Trophoblast cell (in vitro differentiated cells and primary cell): ENCODE measurements at regions not wholly inside any gene's neighbourhood (a gene's known extent, or its start where the extent isn't known, plus 50 kb on each side); places are given as distances from the start of the nearest gene placed in this dataset.

Experiments
- DNase-seq, 2 donors: peaks; one replicate each; pipeline ENCODE4 v3.0.0-alpha.2; 2016
- H2AFZ ChIP-seq: 2 replicates; pipeline ENCODE4 v1.6.1; 2013; ENCODE audit warnings: low read length, moderate library complexity, mild to moderate bottlenecking; ENCODE audit not compliant: insufficient read depth, poor library complexity
- H2AK5ac ChIP-seq: 2 replicates; pipeline ENCODE4 v1.6.1; 2013; ENCODE audit warnings: mild to moderate bottlenecking, low read length
- H2BK120ac ChIP-seq: 2 replicates; pipeline ENCODE4 v1.6.1; 2013; ENCODE audit warnings: low read length, mild to moderate bottlenecking, moderate library complexity; ENCODE audit not compliant: insufficient read depth, poor library complexity
- H2BK12ac ChIP-seq: 2 replicates; pipeline ENCODE4 v1.6.1; 2013; ENCODE audit warnings: mild to moderate bottlenecking, low read length, moderate library complexity
- H2BK5ac ChIP-seq: 2 replicates; pipeline ENCODE4 v1.6.1; 2013; ENCODE audit warnings: low read length, low read depth, moderate library complexity, mild to moderate bottlenecking; ENCODE audit not compliant: poor library complexity
- H3K14ac ChIP-seq: 2 replicates; pipeline ENCODE4 v1.6.1; 2013; ENCODE audit warnings: mild to moderate bottlenecking, low read length
- H3K18ac ChIP-seq: 2 replicates; pipeline ENCODE4 v1.6.1; 2013; ENCODE audit warnings: mild to moderate bottlenecking, low read length
- H3K23ac ChIP-seq: 2 replicates; pipeline ENCODE4 v1.6.1; 2013; ENCODE audit warnings: low read length
- H3K27ac ChIP-seq: 2 replicates; pipeline ENCODE4 v1.5.1; 2013; ENCODE audit warnings: low read depth, mild to moderate bottlenecking, inconsistent platforms, low read length, moderate library complexity
- H3K27me3 ChIP-seq: 2 replicates; pipeline ENCODE4 v1.6.1; 2013; ENCODE audit warnings: inconsistent platforms, mild to moderate bottlenecking, low read length, moderate library complexity; ENCODE audit not compliant: insufficient read depth
- H3K36me3 ChIP-seq, 2 experiments: 1 replicate in 1 of 2; 2 replicates in 1 of 2; pipeline ENCODE4 v1.6.1; 2013; ENCODE audit warnings: low read length in 2 of 2, mild to moderate bottlenecking in 2 of 2, moderate library complexity in 1 of 2; ENCODE audit not compliant: insufficient read depth in 2 of 2, control insufficient read depth in 1 of 2
- H3K4ac ChIP-seq: 2 replicates; pipeline ENCODE4 v1.6.1; 2013; ENCODE audit warnings: low read depth, mild to moderate bottlenecking, low read length, moderate library complexity
- H3K4me1 ChIP-seq, 2 experiments: 1 replicate in 1 of 2; 2 replicates in 1 of 2; pipeline ENCODE4 v1.6.1; 2013; ENCODE audit warnings: low read length in 2 of 2, mild to moderate bottlenecking in 2 of 2, moderate library complexity in 1 of 2; ENCODE audit not compliant: insufficient read depth in 2 of 2, control insufficient read depth in 1 of 2
- H3K4me2 ChIP-seq: 2 replicates; pipeline ENCODE4 v1.6.1; 2013; ENCODE audit warnings: inconsistent platforms, mild to moderate bottlenecking, low read length, moderate library complexity
- H3K4me3 ChIP-seq: 2 replicates; pipeline ENCODE4 v1.5.1; 2013; ENCODE audit warnings: mild to moderate bottlenecking, low read depth, low read length, inconsistent platforms
- H3K79me1 ChIP-seq: one replicate; pipeline ENCODE4 v1.6.1; 2013; ENCODE audit warnings: low read length
- H3K79me2 ChIP-seq: 2 replicates; pipeline ENCODE4 v1.6.1; 2013; ENCODE audit warnings: low read length, mild to moderate bottlenecking; ENCODE audit not compliant: control insufficient read depth, insufficient read depth, poor library complexity
- H3K9ac ChIP-seq: 2 replicates; pipeline ENCODE4 v1.6.1; 2013; ENCODE audit warnings: mild to moderate bottlenecking, low read length
- H3K9me3 ChIP-seq: 2 replicates; pipeline ENCODE4 v1.6.1; 2013; ENCODE audit warnings: low read depth, mild to moderate bottlenecking, control low read depth, inconsistent platforms, low read length; ENCODE audit not compliant: insufficient read depth
- H4K12ac ChIP-seq: 2 replicates; pipeline ENCODE4 v1.6.1; 2013; ENCODE audit warnings: low read depth, mild to moderate bottlenecking, low read length, moderate library complexity
- H4K8ac ChIP-seq: 2 replicates; pipeline ENCODE4 v1.6.1; 2013; ENCODE audit warnings: low read depth, mild to moderate bottlenecking, low read length, moderate library complexity
- H4K91ac ChIP-seq: one replicate; pipeline ENCODE4 v1.6.1; 2013; ENCODE audit warnings: low read depth, mild to moderate bottlenecking, low read length, moderate library complexity
- WGBS: extraction: QIAGEN DNeasy Blood & Tissue Kit; methylation state at CpG from one replicate; pipeline ENCODE4 v1.1.7; 2013; ENCODE audit warnings: missing lambda C conversion rate; ENCODE audit not compliant: insufficient read length, insufficient coverage; ENCODE audit errors: extremely low coverage; 5-methylcytosine and 5-hydroxymethylcytosine counted together

DNA sequence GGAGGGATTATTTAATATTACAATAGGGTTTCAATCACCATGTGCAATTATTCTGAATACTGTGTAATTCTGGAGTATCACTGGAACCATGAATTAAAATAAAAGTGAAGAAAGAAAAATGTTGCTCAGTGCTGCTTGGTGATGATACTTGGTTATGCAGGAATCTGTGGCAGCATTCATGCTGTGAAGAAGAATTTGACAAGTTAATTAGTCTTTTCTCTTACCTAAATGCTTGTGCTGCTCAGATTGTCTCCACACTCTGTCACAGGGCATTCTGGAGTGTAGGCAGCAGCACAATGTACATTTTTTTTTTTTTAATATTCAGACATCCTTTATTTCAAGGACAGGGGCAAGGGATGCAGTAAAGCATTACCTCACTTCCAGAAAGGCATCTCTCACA lies 749.3 kb upstream of the CADM2 start:
- no peak overlapping the region for H3K9ac ChIP-seq
- H3K4me1 ChIP-seq: no peaks in the 10 kb centered on the region
- H3K14ac ChIP-seq: no peak overlapping the region
- no peaks in the 10 kb centered on the region for H3K9me3 ChIP-seq
- H3K27me3 ChIP-seq: no peaks in the 10 kb centered on the region
- H2BK5ac ChIP-seq: no peak overlapping the region
- H4K8ac ChIP-seq: no peak overlapping the region
- H2AFZ ChIP-seq: no peak overlapping the region
- H3K4ac ChIP-seq: no peak overlapping the region
- no peak overlapping the region for H4K12ac ChIP-seq
- no peaks in the 10 kb centered on the region for H3K36me3 ChIP-seq
- no peak overlapping the region for H4K91ac ChIP-seq
- DNase-seq: no peak
- H2AK5ac ChIP-seq: no peak overlapping the region
- no peak overlapping the region for H2BK120ac ChIP-seq
- H3K27ac ChIP-seq: no peak overlapping the region
- no peak overlapping the region for H2BK12ac ChIP-seq
- H3K18ac ChIP-seq: no peak overlapping the region
- H3K4me3 ChIP-seq: no peak overlapping the region
- H3K79me2 ChIP-seq: no peaks in the 10 kb centered on the region
- H3K23ac ChIP-seq: no peak overlapping the region
- H3K79me1 ChIP-seq: no peaks in the 10 kb centered on the region
- H3K4me2 ChIP-seq: no peak overlapping the region

DNA sequence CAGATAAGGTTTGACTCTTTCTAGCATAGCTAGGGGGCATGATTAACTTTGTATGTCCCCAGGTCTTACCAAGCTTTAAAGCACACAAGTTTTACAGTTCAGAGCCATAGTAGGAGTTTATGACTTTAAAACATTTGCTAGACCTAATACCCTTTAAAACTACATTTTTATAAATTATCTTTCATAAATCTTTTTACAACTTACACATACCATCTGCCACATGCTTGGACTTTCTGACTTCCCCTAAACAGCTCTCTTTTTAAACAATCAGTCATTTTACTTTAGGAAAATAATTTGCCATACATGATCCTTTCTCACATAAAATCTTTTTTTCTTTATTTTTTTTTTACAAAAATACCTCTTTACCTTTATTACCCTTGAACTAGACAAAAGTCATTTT lies 735.3 kb upstream of the CADM2 start:
- H3K27me3 ChIP-seq: no peaks in the 10 kb centered on the region
- H3K14ac ChIP-seq: no peak overlapping the region
- H2AFZ ChIP-seq: no peak overlapping the region
- no peaks in the 10 kb centered on the region for H3K4me1 ChIP-seq
- H3K4me3 ChIP-seq: no peak overlapping the region
- no peak overlapping the region for H2BK12ac ChIP-seq
- no peak overlapping the region for H3K18ac ChIP-seq
- H3K23ac ChIP-seq: no peak overlapping the region
- peaks cover 5% of the 10 kb centered on the region for H3K9me3 ChIP-seq
- no peak overlapping the region for H2BK5ac ChIP-seq
- no peak overlapping the region for H4K8ac ChIP-seq
- no peak for DNase-seq
- no peak overlapping the region for H4K12ac ChIP-seq
- no peaks in the 10 kb centered on the region for H3K79me2 ChIP-seq
- no peak overlapping the region for H3K4ac ChIP-seq
- no peaks in the 10 kb centered on the region for H3K79me1 ChIP-seq
- no peak overlapping the region for H2BK120ac ChIP-seq
- H3K9ac ChIP-seq: no peak overlapping the region
- H3K27ac ChIP-seq: no peak overlapping the region
- no peak overlapping the region for H4K91ac ChIP-seq
- H3K36me3 ChIP-seq: no peaks in the 10 kb centered on the region
- no peak overlapping the region for H3K4me2 ChIP-seq
- H2AK5ac ChIP-seq: no peak overlapping the region

DNA sequence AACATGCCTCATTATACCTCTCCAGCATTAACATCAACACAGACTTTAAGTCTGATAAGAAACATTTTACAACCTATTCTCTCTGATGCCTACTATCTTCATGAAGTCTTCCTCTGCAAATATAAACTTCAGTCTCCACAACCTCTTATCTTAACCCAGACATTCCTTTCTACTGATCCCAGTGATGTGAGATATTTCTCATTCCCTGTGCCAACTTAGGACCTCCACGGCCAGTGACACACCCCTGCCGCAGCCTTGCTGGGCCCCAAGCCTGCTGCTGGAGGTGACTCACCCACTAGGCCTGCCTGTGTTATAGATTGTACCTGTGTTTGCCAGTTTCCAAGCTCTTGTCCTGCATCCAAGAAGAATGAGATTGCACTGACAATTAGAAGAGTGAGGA lies 734.5 kb upstream of the CADM2 start:
- no peak overlapping the region for H3K4ac ChIP-seq
- no peak overlapping the region for H3K4me2 ChIP-seq
- no peak overlapping the region for H3K4me3 ChIP-seq
- H2BK12ac ChIP-seq: no peak overlapping the region
- no peak overlapping the region for H4K91ac ChIP-seq
- no peak overlapping the region for H3K27ac ChIP-seq
- H2BK5ac ChIP-seq: no peak overlapping the region
- H3K27me3 ChIP-seq: no peaks in the 10 kb centered on the region
- H4K8ac ChIP-seq: no peak overlapping the region
- no peak overlapping the region for H2AFZ ChIP-seq
- peaks cover 5% of the 10 kb centered on the region for H3K9me3 ChIP-seq
- no peak overlapping the region for H3K23ac ChIP-seq
- no peaks in the 10 kb centered on the region for H3K79me1 ChIP-seq
- no peaks in the 10 kb centered on the region for H3K36me3 ChIP-seq
- no peaks in the 10 kb centered on the region for H3K4me1 ChIP-seq
- H3K14ac ChIP-seq: no peak overlapping the region
- H3K18ac ChIP-seq: no peak overlapping the region
- H2BK120ac ChIP-seq: no peak overlapping the region
- H3K9ac ChIP-seq: no peak overlapping the region
- WGBS: no CpG with 5 or more reads among the region's 2 CpGs
- no peak overlapping the region for H2AK5ac ChIP-seq
- H3K79me2 ChIP-seq: no peaks in the 10 kb centered on the region
- H4K12ac ChIP-seq: no peak overlapping the region
- no peak for DNase-seq

DNA sequence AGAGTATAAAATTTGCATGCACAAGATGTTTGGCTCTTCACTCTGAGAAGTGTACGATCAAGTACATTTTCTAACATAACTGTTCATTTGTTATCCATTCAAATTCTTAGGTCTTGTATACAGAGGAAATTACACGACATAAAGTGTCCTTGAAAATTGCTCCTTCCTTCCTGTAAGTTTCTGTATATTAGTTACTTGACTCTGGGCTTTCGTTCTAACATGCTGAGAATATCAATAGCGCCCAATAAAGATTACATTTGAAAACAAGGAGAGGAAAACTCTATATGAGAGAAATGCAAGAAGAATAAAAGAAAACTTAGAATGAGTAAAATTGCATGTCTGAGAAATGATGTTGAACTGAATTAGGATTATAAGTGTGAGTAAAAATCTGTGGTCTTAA lies 722.5 kb upstream of the CADM2 start:
- H3K14ac ChIP-seq: no peak overlapping the region
- no peak overlapping the region for H2AFZ ChIP-seq
- WGBS: no CpG with 5 or more reads among the region's 4 CpGs
- no peak overlapping the region for H3K9ac ChIP-seq
- no peaks in the 10 kb centered on the region for H3K79me2 ChIP-seq
- H3K27ac ChIP-seq: no peak overlapping the region
- H2AK5ac ChIP-seq: no peak overlapping the region
- no peak overlapping the region for H2BK5ac ChIP-seq
- no peaks in the 10 kb centered on the region for H3K36me3 ChIP-seq
- H2BK120ac ChIP-seq: no peak overlapping the region
- H3K4ac ChIP-seq: no peak overlapping the region
- no peak overlapping the region for H4K8ac ChIP-seq
- H3K23ac ChIP-seq: no peak overlapping the region
- H3K4me3 ChIP-seq: no peak overlapping the region
- no peaks in the 10 kb centered on the region for H3K4me1 ChIP-seq
- no peak overlapping the region for H3K4me2 ChIP-seq
- no peak overlapping the region for H2BK12ac ChIP-seq
- H3K79me1 ChIP-seq: no peaks in the 10 kb centered on the region
- no peak overlapping the region for H4K91ac ChIP-seq
- H3K9me3 ChIP-seq: peaks cover 2% of the 10 kb centered on the region
- no peak for DNase-seq
- no peak overlapping the region for H4K12ac ChIP-seq
- H3K18ac ChIP-seq: no peak overlapping the region
- H3K27me3 ChIP-seq: no peaks in the 10 kb centered on the region

DNA sequence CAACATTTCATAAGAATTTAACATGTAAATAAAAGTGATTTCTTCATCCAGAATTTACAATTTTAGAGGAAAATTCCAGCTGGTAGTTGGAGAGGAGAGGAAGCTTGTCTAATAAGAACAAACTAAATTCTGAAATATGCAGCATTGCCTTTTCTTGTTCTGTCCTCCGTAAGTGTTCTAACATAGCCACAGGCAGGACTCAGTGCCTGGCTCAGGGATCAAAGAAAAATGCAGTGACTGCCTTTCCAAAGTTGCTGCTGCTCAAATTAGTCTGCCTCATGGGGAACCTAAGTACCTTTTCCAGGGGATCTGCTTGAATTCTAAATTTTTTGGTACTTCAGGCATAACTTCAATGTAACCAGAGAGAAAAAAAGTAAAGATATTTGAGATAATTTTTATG lies 713.0 kb upstream of the CADM2 start:
- Histone ChIP-seq H3K23ac (no peak overlapping the region), H3K9me3 (no peaks in the 10 kb centered on the region), H4K12ac (no peak overlapping the region), H2AK5ac (no peak overlapping the region), H2BK12ac (no peak overlapping the region), H3K4me1 (no peaks in the 10 kb centered on the region), H3K79me2 (no peaks in the 10 kb centered on the region), H3K14ac (no peak overlapping the region), H3K79me1 (no peaks in the 10 kb centered on the region), H4K91ac (no peak overlapping the region), H3K4me2 (no peak overlapping the region), H3K18ac (no peak overlapping the region), H3K9ac (no peak overlapping the region), H2BK120ac (no peak overlapping the region), H2AFZ (no peak overlapping the region), H3K36me3 (no peaks in the 10 kb centered on the region), H3K27ac (no peak overlapping the region), H2BK5ac (no peak overlapping the region), H4K8ac (no peak overlapping the region), H3K4me3 (no peak overlapping the region), H3K27me3 (no peaks in the 10 kb centered on the region), H3K4ac (no peak overlapping the region)
- no peak for DNase-seq
- no CpG with 5 or more reads among the region's 1 CpG for WGBS
